ENCODE measurements at regions not wholly inside any gene's neighbourhood (a gene's known extent, or its start where the extent isn't known, plus 50 kb on each side); places are given as distances from the start of the nearest gene placed in this dataset.

DNA sequence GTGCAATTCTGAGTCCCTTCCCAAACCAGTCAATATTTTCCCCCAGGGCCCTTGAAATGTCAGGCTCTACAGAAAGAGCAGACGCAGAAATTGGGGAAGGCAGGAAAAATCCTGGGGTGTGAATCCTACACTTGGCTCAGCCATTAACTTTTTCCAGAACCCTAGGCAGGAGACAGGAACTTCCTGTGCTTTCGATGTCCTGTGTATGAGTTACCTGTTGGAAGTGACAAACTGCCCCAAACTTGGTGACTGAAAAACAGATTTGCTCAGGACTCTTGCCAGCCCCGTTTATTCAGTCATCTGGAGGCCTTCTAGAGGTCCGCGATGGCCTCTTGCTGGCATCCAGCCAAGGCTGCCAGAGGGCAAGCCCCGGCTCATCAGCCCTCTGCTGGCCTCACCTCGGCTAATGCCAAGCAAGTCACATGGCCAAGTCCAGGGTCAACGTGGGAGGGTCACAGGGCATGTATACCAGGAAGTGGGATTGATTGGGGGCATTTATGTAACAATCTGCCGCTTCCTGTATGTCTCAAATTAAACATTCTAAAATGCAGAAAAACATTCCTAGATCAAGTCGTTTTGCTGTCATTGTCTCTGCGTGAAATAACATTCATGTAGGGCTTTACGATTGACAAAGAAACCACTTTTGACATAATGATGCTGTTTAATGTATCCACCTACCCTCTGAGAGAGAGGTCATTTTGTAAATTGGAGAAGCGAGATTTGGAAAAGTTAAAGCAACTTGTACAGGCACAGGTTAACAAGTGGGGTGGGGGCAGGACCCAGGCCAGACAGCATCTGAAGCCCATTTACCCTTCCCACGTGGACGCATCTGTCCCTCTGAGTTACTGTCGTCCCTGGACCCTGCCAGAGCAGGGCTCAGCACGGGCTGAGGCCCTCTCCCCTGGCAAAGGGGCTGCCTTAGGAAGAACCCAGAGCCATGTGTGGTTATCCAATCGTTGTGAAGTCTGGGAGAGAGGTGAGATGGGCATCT is 179.4 kb downstream of the INHBB start (continued):
- TF ChIP-seq ZNF720 (CRISPR knock-in tag; IDR thresholded peaks at IDR 0.05) (no peak), PCBP1 (IDR thresholded peaks at IDR 0.05; ENCODE audit: borderline replicate concordance, low read depth, low read length) (no peak), NFYC (CRISPR knock-in tag; IDR thresholded peaks at IDR 0.05) (no peak), ZNF782 (CRISPR knock-in tag; IDR thresholded peaks at IDR 0.05; ENCODE audit: borderline replicate concordance) (no peak), ZBTB38 (CRISPR knock-in tag; IDR thresholded peaks at IDR 0.05) (peak; percentile 71), ZNF891 (CRISPR knock-in tag; IDR thresholded peaks at IDR 0.05) (no peak), CHCHD3 (CRISPR knock-in tag; IDR thresholded peaks at IDR 0.05) (no peak), ZSCAN25 (CRISPR knock-in tag; IDR thresholded peaks at IDR 0.05) (no peak), ZNF550 (CRISPR knock-in tag; IDR thresholded peaks at IDR 0.05; ENCODE audit: borderline replicate concordance) (no peak), PPARG (CRISPR knock-in tag; conservative IDR thresholded peaks at IDR 0.05) (peak; percentile 99), MEIS2 (CRISPR knock-in tag; IDR thresholded peaks at IDR 0.05) (peak; percentile 97), ZNF549 (CRISPR knock-in tag; IDR thresholded peaks at IDR 0.05) (no peak), KDM4B (CRISPR knock-in tag; IDR thresholded peaks at IDR 0.05) (peak; percentile 49; the same call in 1 of the 2 replicates), POLR2AphosphoS5 (IDR thresholded peaks at IDR 0.05; ENCODE audit: low read depth, low read length) (no peak), ZKSCAN8 (CRISPR knock-in tag; IDR thresholded peaks at IDR 0.05; ENCODE audit: borderline replicate concordance) (peak; percentile 84; the same call in 1 of the 2 replicates)
- TF ChIP-seq, protein P1, sequence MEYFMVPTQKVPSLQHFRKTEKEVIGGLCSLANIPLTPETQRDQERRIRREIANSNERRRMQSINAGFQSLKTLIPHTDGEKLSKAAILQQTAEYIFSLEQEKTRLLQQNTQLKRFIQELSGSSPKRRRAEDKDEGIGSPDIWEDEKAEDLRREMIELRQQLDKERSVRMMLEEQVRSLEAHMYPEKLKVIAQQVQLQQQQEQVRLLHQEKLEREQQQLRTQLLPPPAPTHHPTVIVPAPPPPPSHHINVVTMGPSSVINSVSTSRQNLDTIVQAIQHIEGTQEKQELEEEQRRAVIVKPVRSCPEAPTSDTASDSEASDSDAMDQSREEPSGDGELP (IDR thresholded peaks at IDR 0.05; ENCODE audit: borderline replicate concordance, low read depth): peak; percentile 69
- TF ChIP-seq, protein P2, sequence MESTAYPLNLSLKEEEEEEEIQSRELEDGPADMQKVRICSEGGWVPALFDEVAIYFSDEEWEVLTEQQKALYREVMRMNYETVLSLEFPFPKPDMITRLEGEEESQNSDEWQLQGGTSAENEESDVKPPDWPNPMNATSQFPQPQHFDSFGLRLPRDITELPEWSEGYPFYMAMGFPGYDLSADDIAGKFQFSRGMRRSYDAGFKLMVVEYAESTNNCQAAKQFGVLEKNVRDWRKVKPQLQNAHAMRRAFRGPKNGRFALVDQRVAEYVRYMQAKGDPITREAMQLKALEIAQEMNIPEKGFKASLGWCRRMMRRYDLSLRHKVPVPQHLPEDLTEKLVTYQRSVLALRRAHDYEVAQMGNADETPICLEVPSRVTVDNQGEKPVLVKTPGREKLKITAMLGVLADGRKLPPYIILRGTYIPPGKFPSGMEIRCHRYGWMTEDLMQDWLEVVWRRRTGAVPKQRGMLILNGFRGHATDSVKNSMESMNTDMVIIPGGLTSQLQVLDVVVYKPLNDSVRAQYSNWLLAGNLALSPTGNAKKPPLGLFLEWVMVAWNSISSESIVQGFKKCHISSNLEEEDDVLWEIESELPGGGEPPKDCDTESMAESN (CRISPR knock-in tag; conservative IDR thresholded peaks at IDR 0.05): peak; percentile 97
- TF ChIP-seq, protein P3, sequence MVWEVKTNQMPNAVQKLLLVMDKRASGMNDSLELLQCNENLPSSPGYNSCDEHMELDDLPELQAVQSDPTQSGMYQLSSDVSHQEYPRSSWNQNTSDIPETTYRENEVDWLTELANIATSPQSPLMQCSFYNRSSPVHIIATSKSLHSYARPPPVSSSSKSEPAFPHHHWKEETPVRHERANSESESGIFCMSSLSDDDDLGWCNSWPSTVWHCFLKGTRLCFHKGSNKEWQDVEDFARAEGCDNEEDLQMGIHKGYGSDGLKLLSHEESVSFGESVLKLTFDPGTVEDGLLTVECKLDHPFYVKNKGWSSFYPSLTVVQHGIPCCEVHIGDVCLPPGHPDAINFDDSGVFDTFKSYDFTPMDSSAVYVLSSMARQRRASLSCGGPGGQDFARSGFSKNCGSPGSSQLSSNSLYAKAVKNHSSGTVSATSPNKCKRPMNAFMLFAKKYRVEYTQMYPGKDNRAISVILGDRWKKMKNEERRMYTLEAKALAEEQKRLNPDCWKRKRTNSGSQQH (CRISPR knock-in tag; IDR thresholded peaks at IDR 0.05; ENCODE audit: low read depth): peak; percentile 80
- TF ChIP-seq, protein P4, sequence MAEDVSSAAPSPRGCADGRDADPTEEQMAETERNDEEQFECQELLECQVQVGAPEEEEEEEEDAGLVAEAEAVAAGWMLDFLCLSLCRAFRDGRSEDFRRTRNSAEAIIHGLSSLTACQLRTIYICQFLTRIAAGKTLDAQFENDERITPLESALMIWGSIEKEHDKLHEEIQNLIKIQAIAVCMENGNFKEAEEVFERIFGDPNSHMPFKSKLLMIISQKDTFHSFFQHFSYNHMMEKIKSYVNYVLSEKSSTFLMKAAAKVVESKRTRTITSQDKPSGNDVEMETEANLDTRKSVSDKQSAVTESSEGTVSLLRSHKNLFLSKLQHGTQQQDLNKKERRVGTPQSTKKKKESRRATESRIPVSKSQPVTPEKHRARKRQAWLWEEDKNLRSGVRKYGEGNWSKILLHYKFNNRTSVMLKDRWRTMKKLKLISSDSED (CRISPR knock-in tag; IDR thresholded peaks at IDR 0.05): no peak
- TF ChIP-seq, protein P5, sequence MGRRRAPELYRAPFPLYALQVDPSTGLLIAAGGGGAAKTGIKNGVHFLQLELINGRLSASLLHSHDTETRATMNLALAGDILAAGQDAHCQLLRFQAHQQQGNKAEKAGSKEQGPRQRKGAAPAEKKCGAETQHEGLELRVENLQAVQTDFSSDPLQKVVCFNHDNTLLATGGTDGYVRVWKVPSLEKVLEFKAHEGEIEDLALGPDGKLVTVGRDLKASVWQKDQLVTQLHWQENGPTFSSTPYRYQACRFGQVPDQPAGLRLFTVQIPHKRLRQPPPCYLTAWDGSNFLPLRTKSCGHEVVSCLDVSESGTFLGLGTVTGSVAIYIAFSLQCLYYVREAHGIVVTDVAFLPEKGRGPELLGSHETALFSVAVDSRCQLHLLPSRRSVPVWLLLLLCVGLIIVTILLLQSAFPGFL (CRISPR knock-in tag; IDR thresholded peaks at IDR 0.05): no peak
- TF ChIP-seq, protein P6, sequence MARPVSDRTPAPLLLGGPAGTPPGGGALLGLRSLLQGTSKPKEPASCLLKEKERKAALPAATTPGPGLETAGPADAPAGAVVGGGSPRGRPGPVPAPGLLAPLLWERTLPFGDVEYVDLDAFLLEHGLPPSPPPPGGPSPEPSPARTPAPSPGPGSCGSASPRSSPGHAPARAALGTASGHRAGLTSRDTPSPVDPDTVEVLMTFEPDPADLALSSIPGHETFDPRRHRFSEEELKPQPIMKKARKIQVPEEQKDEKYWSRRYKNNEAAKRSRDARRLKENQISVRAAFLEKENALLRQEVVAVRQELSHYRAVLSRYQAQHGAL (CRISPR knock-in tag; IDR thresholded peaks at IDR 0.05; ENCODE audit: not compliant biosample characterization): no peak
